ENCODE measurements at regions not wholly inside any gene's neighbourhood (a gene's known extent, or its start where the extent isn't known, plus 50 kb on each side); places are given as distances from the start of the nearest gene placed in this dataset.

GRCh38 chr7:46390042-46390441, 469.0 kb upstream of the IGFBP3 start:
- TF ChIP-seq EZH2phosphoT487 (IDR thresholded peaks at IDR 0.05) (no peak), CTCF (IDR thresholded peaks at IDR 0.05) (peak; percentile 13), EZH2 (IDR thresholded peaks at IDR 0.05) (no peak)
- Mint-ChIP-seq H3K27me3 (ENCODE audit: insufficient read depth, low read depth) (peaks cover 4% of the 10 kb centered on the region), H3K4me1 (no peaks in the 10 kb centered on the region), H3K9me3 (no peaks in the 10 kb centered on the region), H3K36me3 (no peaks in the 10 kb centered on the region), H3K27ac (no peak overlapping the region), H3K4me3 (no peak overlapping the region)
- Histone ChIP-seq H3K9me3 (ENCODE audit: low read depth) (no peaks in the 10 kb centered on the region), H3K79me2 (ENCODE audit: low read depth) (no peaks in the 10 kb centered on the region), H2AFZ (replicated peaks) (no peak overlapping the region), H3K27ac (no peak overlapping the region), H3K4me2 (no peak overlapping the region), H3K27me3 (no peaks in the 10 kb centered on the region), H3F3A (ENCODE audit: low read depth) (no peaks in the 10 kb centered on the region), H3K36me3 (no peaks in the 10 kb centered on the region), H4K20me1 (ENCODE audit: low read depth) (no peaks in the 10 kb centered on the region), H3K9ac (no peak overlapping the region), H3K4me1 (no peaks in the 10 kb centered on the region), H3K4me3 (no peak overlapping the region)
- DNase-seq (ENCODE audit: low spot score) = no peak

GRCh38 chr7:46389146-46389545, 468.1 kb upstream of the IGFBP3 start:
- Histone ChIP-seq H4K20me1 (ENCODE audit: low read depth) (no peaks in the 10 kb centered on the region), H3F3A (ENCODE audit: low read depth) (no peaks in the 10 kb centered on the region), H3K9me3 (ENCODE audit: low read depth) (no peaks in the 10 kb centered on the region), H3K4me2 (no peak overlapping the region), H3K27me3 (no peaks in the 10 kb centered on the region), H3K27ac (no peak overlapping the region), H3K9ac (no peak overlapping the region), H3K36me3 (no peaks in the 10 kb centered on the region), H2AFZ (replicated peaks) (no peak overlapping the region), H3K4me1 (no peaks in the 10 kb centered on the region), H3K4me3 (no peak overlapping the region), H3K79me2 (ENCODE audit: low read depth) (no peaks in the 10 kb centered on the region)
- Mint-ChIP-seq H3K4me1 (no peaks in the 10 kb centered on the region), H3K4me3 (no peak overlapping the region), H3K27me3 (ENCODE audit: insufficient read depth, low read depth) (peaks cover 4% of the 10 kb centered on the region), H3K27ac (no peak overlapping the region), H3K36me3 (no peaks in the 10 kb centered on the region), H3K9me3 (no peaks in the 10 kb centered on the region)
- no peak for DNase-seq (ENCODE audit: low spot score)
- no peak for TF ChIP-seq EZH2phosphoT487 (IDR thresholded peaks at IDR 0.05)
- TF ChIP-seq EZH2 (IDR thresholded peaks at IDR 0.05) = no peak
- no peak for TF ChIP-seq CTCF (IDR thresholded peaks at IDR 0.05)

GRCh38 chr7:46387646-46388045, 466.6 kb upstream of the IGFBP3 start:
- Histone ChIP-seq H3K9me3 (ENCODE audit: low read depth) (no peaks in the 10 kb centered on the region), H3K4me3 (no peak overlapping the region), H3K27me3 (no peaks in the 10 kb centered on the region), H3K4me1 (no peaks in the 10 kb centered on the region), H2AFZ (replicated peaks) (no peak overlapping the region), H3K27ac (no peak overlapping the region), H3F3A (ENCODE audit: low read depth) (no peaks in the 10 kb centered on the region), H3K36me3 (no peaks in the 10 kb centered on the region), H3K79me2 (ENCODE audit: low read depth) (no peaks in the 10 kb centered on the region), H4K20me1 (ENCODE audit: low read depth) (no peaks in the 10 kb centered on the region), H3K4me2 (no peak overlapping the region), H3K9ac (no peak overlapping the region)
- DNase-seq (ENCODE audit: low spot score) = no peak
- Mint-ChIP-seq H3K27me3 (ENCODE audit: insufficient read depth, low read depth) (peaks cover 4% of the 10 kb centered on the region), H3K27ac (no peak overlapping the region), H3K36me3 (no peaks in the 10 kb centered on the region), H3K4me1 (no peaks in the 10 kb centered on the region), H3K9me3 (no peaks in the 10 kb centered on the region), H3K4me3 (no peak overlapping the region)
- TF ChIP-seq EZH2phosphoT487 (IDR thresholded peaks at IDR 0.05) (no peak), EZH2 (IDR thresholded peaks at IDR 0.05) (no peak), CTCF (IDR thresholded peaks at IDR 0.05) (no peak)
